Body of pancreas (tissue), 4 donors: ENCODE measurements at regions not wholly inside any gene's neighbourhood (a gene's known extent, or its start where the extent isn't known, plus 50 kb on each side); places are given as distances from the start of the nearest gene placed in this dataset.

ENCODE experiments used
- CTCF ChIP-seq, 7 experiments: fragments of 450-650 bp in 4 of 7; fragments of 200-600 bp in 3 of 7; sonication (generic) in 3 of 7; IDR thresholded peaks; one replicate each; pipeline ENCODE4 v1.5.1; 2016 to 2019; ENCODE audit warnings: antibody characterized with exemption in 7 of 7
- POLR2A ChIP-seq, 3 donors: fragments of 450-650 bp; IDR thresholded peaks; one replicate each; pipeline ENCODE4 v1.6.1; 2016; ENCODE audit warnings: antibody characterized with exemption in 3 of 3, mild to moderate bottlenecking in 2 of 3

GRCh38 chrX:146224442-146224841 lies 406.8 kb downstream of the SLITRK2 start:
- TF ChIP-seq CTCF (IDR thresholded peaks at IDR 0.05) (peak in 2 of 7 experiments; percentile 25 to 31), POLR2A (IDR thresholded peaks at IDR 0.05) (no peak)
